Naive thymus-derived CD8-positive, alpha-beta T cell (primary cell): ENCODE measurements at regions not wholly inside any gene's neighbourhood (a gene's known extent, or its start where the extent isn't known, plus 50 kb on each side); places are given as distances from the start of the nearest gene placed in this dataset.

Experiments used
- ATAC-seq, 2 donors: fragments of 150-1000 bp; cut with Tn5 transposase in 1 of 2; sonication (Bioruptor Pico), chemical (Tn5 transposase) in 1 of 2; 1 replicate in 1 of 2; 2 replicates in 1 of 2; pipeline ENCODE4 v1.10.0; 2021; ENCODE audit warnings: mild to moderate bottlenecking in 2 of 2, moderate library complexity in 2 of 2
- POLR2A ChIA-PET: fragments of 350-600 bp; sonication (Branson Sonifier 250); formaldehyde crosslinking; loops from one replicate; lab custom pipeline; 2021; ENCODE audit warnings: antibody characterized with exemption; lab: Charles Lee
- DNase-seq, 10 donors: peaks; one replicate each; pipeline versions ENCODE4 v3.0.0 to v3.0.0-alpha.2; 2020 to 2022
- H3K27ac Mint-ChIP-seq, 10 donors: one replicate each; pipeline ENCODE4 v1.8.0; 2020 to 2022; ENCODE audit warnings: mild to moderate bottlenecking in 10 of 10, mixed read lengths in 10 of 10, moderate library complexity in 4 of 10, inconsistent platforms in 1 of 10
- H3K27me3 Mint-ChIP-seq, 5 donors: one replicate each; pipeline ENCODE4 v1.8.0; 2021 to 2022; ENCODE audit warnings: mixed read lengths in 5 of 5
- H3K36me3 Mint-ChIP-seq, 3 donors: one replicate each; pipeline ENCODE4 v1.8.0; 2020 to 2022; ENCODE audit warnings: mixed read lengths in 3 of 3, mild to moderate bottlenecking in 2 of 3, inconsistent platforms in 1 of 3
- H3K4me1 Mint-ChIP-seq, 4 donors: one replicate each; pipeline ENCODE4 v1.8.0; 2021 to 2022; ENCODE audit warnings: mixed read lengths in 4 of 4
- H3K4me3 Mint-ChIP-seq, 10 donors: one replicate each; pipeline ENCODE4 v1.8.0; 2020 to 2022; ENCODE audit warnings: mild to moderate bottlenecking in 10 of 10, mixed read lengths in 10 of 10, moderate library complexity in 6 of 10, inconsistent platforms in 1 of 10
- H3K9me3 Mint-ChIP-seq, 9 donors: one replicate each; pipeline ENCODE4 v1.8.0; 2020 to 2022; ENCODE audit warnings: mixed read lengths in 9 of 9, mild to moderate bottlenecking in 3 of 9, inconsistent platforms in 1 of 9, moderate library complexity in 1 of 9

DNA sequence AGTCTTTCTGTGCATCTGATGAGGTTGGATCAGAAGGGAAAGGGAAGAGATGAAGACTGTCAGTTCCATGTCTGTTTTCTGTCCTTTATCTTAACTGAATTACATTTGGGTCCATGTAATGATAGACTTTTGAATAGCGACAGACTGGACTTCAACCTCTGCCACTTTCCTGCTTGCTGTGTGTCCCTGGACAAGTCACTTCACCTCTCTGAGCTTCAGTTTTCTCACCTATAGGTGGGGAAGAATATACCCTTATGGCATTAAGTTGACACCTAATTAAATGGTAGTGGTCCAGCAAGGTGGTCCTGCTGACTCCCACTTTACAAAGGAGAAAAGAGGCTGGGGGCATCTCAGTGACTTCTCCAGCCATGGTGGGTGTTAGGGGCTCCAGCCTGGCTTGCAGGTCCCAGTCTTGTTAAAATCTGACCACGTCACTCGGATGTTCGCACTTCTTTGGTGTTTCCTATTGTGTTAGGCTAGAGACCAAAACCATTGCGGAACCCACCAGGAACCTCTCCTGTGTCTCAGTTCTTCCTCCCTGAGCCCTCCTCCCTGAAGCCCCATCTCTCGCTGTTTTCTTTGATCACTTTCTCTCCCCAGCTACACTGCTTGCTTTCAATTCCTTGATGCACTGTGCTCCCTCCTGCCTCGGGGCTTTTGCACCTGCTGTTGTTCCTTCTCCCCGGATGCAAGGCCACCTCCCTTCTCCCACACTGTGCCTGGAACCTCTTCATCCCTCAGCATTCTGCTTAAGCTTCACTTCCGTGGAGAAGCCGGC lies 256.5 kb downstream of the NSG2 start:
- ATAC-seq: no peak
- H3K27me3 Mint-ChIP-seq: peaks cover 12 to 59% (median 32%) of the 10 kb centered on the region in 5 donors

GRCh38 chr5:174303035-174303434 lies 257.5 kb downstream of the NSG2 start:
- DNase-seq (no peak), ATAC-seq (no peak)
- Mint-ChIP-seq H3K4me3 (no peak overlapping the region), H3K9me3 (peaks cover 0 to 12% (median 3%) of the 10 kb centered on the region in 9 donors), H3K27me3 (peaks cover 12 to 63% (median 32%) of the 10 kb centered on the region in 5 donors), H3K4me1 (no peaks in the 10 kb centered on the region), H3K27ac (no peak overlapping the region), H3K36me3 (no peaks in the 10 kb centered on the region)
- POLR2A ChIA-PET: no interaction called here

More for the DNA sequence above, 256.5 kb downstream of the NSG2 start:
- Mint-ChIP-seq H3K36me3 (no peaks in the 10 kb centered on the region), H3K4me1 (no peaks in the 10 kb centered on the region), H3K9me3 (peaks cover 0 to 12% (median 3%) of the 10 kb centered on the region in 9 donors), H3K4me3 (no peak overlapping the region), H3K27ac (no peak overlapping the region)
- POLR2A ChIA-PET: no interaction called here
- DNase-seq: no peak

DNA sequence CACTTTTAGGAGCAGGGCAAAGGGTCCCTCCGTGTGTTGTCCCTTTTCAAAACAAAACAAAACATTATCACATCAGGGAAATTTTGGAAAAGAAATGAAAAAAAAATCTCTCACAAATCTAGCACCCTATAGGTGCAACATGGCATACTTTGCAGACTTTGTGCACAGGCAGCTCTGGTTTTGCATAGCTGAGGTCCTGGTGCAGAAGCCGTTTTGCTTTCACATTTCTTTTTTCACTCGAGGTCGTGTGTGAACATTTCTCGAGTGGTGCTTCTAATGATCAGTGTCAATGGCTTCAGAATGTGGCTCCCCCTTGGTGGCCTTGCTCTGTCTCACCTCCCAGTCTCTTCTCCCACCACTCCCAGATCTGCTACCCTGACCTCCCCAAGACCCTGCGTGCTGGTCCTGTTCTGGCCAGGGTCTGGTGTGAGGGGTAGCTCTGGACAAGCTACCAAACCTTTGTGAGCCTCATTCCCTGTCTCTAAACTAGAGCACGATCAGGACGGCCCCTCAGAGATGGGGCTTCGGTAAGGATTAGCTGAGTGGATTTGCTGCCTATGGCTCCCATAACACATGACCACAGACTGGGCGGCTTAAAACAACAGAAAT lies 258.0 kb downstream of the NSG2 start:
- Mint-ChIP-seq H3K36me3 (no peaks in the 10 kb centered on the region), H3K4me1 (no peaks in the 10 kb centered on the region), H3K9me3 (peaks cover 0 to 7% (median 2%) of the 10 kb centered on the region in 9 donors), H3K27me3 (peaks cover 12 to 67% (median 32%) of the 10 kb centered on the region in 5 donors), H3K4me3 (no peak overlapping the region), H3K27ac (no peak overlapping the region)
- ATAC-seq (no peak), DNase-seq (no peak)
- POLR2A ChIA-PET: no interaction called here

DNA sequence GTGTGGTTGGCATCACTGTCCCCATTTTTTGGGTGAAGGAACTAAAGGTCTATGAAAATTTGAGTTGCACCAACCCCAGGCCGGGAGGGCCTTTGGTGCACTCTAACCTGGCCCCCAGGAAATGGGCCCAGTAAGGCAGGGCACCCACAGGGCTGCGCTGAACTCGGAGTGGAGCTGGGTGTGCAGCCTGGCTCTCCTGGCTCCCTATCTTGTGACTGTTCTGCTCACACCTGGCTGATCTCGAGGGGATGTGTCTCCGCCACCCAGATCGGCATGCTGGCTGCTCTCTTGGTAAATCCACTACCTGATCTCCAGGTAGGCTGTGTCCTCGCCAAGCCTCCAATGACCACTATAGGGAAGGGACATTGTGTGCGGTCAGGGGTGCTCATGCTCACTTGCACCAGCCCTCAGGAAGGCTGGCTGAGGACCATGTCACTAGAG lies 259.8 kb downstream of the NSG2 start:
- POLR2A ChIA-PET: no interaction called here
- peaks cover 0 to 5% (median 0%) of the 10 kb centered on the region in 9 donors for H3K9me3 Mint-ChIP-seq
- H3K27ac Mint-ChIP-seq: no peak overlapping the region
- no peak for DNase-seq
- H3K36me3 Mint-ChIP-seq: no peaks in the 10 kb centered on the region
- no peak overlapping the region for H3K4me3 Mint-ChIP-seq
- no peaks in the 10 kb centered on the region for H3K4me1 Mint-ChIP-seq
- H3K27me3 Mint-ChIP-seq: peaks cover 12 to 81% (median 40%) of the 10 kb centered on the region in 5 donors
- no peak for ATAC-seq

- no peak overlapping the region for H3K4me3 Mint-ChIP-seq
- H3K4me1 Mint-ChIP-seq: peaks cover 0 to 5% (median 2%) of the 10 kb centered on the region in 4 donors
- H3K9me3 Mint-ChIP-seq: no peaks in the 10 kb centered on the region
- H3K27me3 Mint-ChIP-seq: peaks cover 15 to 82% (median 49%) of the 10 kb centered on the region in 5 donors
- DNase-seq (no peak), ATAC-seq (no peak)
- no peak overlapping the region for H3K27ac Mint-ChIP-seq
- H3K36me3 Mint-ChIP-seq: no peaks in the 10 kb centered on the region
- POLR2A ChIA-PET: no interaction called here
Measured at GRCh38 chr5:174306345-174307030, 261.0 kb downstream of the NSG2 start.

DNA sequence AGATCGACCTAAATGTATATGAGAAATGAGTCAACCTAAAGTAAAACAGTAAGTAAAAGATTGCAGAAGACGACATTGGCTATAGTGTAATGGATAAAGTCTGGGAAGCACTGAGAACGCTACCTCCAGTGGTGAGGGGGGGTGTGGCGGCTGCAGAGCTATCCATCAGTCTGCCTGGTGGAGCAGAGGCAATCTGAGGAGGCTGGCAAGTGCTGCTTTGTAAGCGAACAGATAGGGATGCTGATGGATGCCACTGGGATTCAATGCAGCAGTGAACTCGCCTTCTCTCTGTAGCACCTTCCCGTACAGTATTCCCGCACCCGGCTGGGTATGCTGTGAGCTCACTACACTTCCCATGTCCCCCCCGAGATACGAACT lies 261.5 kb downstream of the NSG2 start:
- Mint-ChIP-seq H3K27me3 (peaks cover 15 to 80% (median 49%) of the 10 kb centered on the region in 5 donors), H3K9me3 (no peaks in the 10 kb centered on the region), H3K4me1 (peaks cover 0 to 5% (median 2%) of the 10 kb centered on the region in 4 donors), H3K36me3 (no peaks in the 10 kb centered on the region), H3K4me3 (no peak overlapping the region), H3K27ac (no peak overlapping the region)
- no peak for DNase-seq
- ATAC-seq: no peak
- POLR2A ChIA-PET: no interaction called here

DNA sequence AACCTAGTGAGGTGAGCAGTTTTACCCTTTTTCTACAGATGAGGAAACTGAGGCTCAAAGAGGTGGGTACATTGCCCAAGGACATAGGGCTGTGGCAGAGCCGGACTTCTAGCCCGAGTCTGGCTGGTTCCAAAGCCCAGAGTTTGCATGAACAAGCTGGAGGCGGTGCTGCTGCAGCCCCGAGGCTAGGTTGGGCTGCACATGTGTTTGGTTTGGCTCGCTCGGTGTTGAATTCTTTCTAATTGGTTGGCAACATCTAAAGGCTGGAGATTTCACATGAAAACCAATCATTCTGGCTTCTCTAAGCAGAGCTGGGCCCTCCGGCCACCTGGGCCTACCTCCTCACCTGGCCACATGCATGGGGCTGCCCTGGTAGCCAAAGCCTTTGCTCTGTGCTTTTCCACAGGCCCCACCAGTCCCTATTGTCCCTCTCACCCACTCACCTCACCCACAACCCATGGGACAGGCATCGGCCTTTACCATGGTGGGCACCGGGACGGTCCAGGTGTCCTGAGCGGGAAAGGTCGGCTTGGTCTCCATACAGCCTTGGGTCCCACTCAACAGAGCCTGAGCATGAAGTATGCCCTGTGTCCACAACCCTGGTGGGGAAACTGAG lies 262.3 kb downstream of the NSG2 start:
- Mint-ChIP-seq H3K9me3 (no peaks in the 10 kb centered on the region), H3K27ac (no peak overlapping the region), H3K4me3 (no peak overlapping the region), H3K36me3 (no peaks in the 10 kb centered on the region), H3K27me3 (peaks cover 15 to 78% (median 46%) of the 10 kb centered on the region in 5 donors), H3K4me1 (peaks cover 0 to 7% (median 4%) of the 10 kb centered on the region in 4 donors)
- POLR2A ChIA-PET: no interaction called here
- ATAC-seq (no peak), DNase-seq (no peak)

GRCh38 chr5:174309131-174309795 lies 263.8 kb downstream of the NSG2 start:
- Mint-ChIP-seq H3K27ac (no peak overlapping the region), H3K27me3 (peaks cover 17 to 79% (median 47%) of the 10 kb centered on the region in 5 donors), H3K4me3 (no peak overlapping the region), H3K9me3 (no peaks in the 10 kb centered on the region), H3K4me1 (peaks cover 0 to 7% (median 4%) of the 10 kb centered on the region in 4 donors), H3K36me3 (no peaks in the 10 kb centered on the region)
- DNase-seq: no peak
- ATAC-seq: no peak
- POLR2A ChIA-PET: no interaction called here

- no peak for DNase-seq
- Mint-ChIP-seq H3K4me3 (no peak overlapping the region), H3K27me3 (peaks cover 13 to 80% (median 52%) of the 10 kb centered on the region in 5 donors), H3K27ac (no peak overlapping the region), H3K4me1 (peaks cover 0 to 7% (median 4%) of the 10 kb centered on the region in 4 donors), H3K9me3 (no peaks in the 10 kb centered on the region), H3K36me3 (no peaks in the 10 kb centered on the region)
- POLR2A ChIA-PET: no interaction called here
- no peak for ATAC-seq
Measured at GRCh38 chr5:174310243-174310642, 264.7 kb downstream of the NSG2 start.

DNA sequence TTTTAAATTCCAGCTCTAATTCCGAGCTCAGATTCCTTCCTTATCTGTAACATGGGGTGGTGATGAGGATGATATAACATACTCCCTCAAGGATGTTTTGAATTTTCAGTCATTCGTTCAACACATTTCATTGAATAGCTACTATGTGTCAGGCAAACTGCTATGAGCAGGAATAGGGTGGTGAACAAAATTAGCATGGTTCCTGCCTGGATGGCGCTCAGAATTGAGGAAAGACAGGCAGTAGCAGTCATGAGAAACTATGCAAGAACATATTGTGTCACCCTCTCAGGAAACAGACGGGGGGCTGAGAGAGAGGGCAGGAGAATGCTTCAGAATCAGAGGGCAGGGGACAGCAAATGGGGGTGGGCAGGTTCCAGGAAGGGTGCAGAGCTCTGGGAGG lies 265.2 kb downstream of the NSG2 start:
- H3K9me3 Mint-ChIP-seq: no peaks in the 10 kb centered on the region
- no peak for ATAC-seq
- POLR2A ChIA-PET: no interaction called here
- H3K4me3 Mint-ChIP-seq: peak overlapping the region in 4 of 10 donors; percentile 8 to 63 (median 48)
- peaks cover 0 to 9% (median 4%) of the 10 kb centered on the region in 4 donors for H3K4me1 Mint-ChIP-seq
- H3K27ac Mint-ChIP-seq: no peak overlapping the region
- DNase-seq: no peak
- H3K27me3 Mint-ChIP-seq: peaks cover 17 to 80% (median 52%) of the 10 kb centered on the region in 5 donors
- no peaks in the 10 kb centered on the region for H3K36me3 Mint-ChIP-seq

GRCh38 chr5:174311121-174311520 lies 265.6 kb downstream of the NSG2 start:
- no peaks in the 10 kb centered on the region for H3K9me3 Mint-ChIP-seq
- DNase-seq: no peak
- H3K4me3 Mint-ChIP-seq: peak overlapping the region in 4 of 10 donors; percentile 33 to 63 (median 48)
- no peaks in the 10 kb centered on the region for H3K36me3 Mint-ChIP-seq
- ATAC-seq: no peak
- POLR2A ChIA-PET: no interaction called here
- H3K4me1 Mint-ChIP-seq: peaks cover 0 to 9% (median 4%) of the 10 kb centered on the region in 4 donors
- no peak overlapping the region for H3K27ac Mint-ChIP-seq
- peaks cover 17 to 80% (median 48%) of the 10 kb centered on the region in 5 donors for H3K27me3 Mint-ChIP-seq
